GM12878 (cell line): ENCODE measurements at regions not wholly inside any gene's neighbourhood (a gene's known extent, or its start where the extent isn't known, plus 50 kb on each side); places are given as distances from the start of the nearest gene placed in this dataset.

Experiments
- ATAC-seq: fragments of 200-7000 bp; cut with Tn5 transposase; 3 replicates; pipeline ENCODE4 v1.9.1; 2020; ENCODE audit warnings: mild to moderate bottlenecking, moderate library complexity
- BruUV-seq: library from RNA; stranded (reverse); fragments of 400-500 nt; replicated peaks from 2 replicates; lab custom pipeline; 2021; lab: Mats Ljungman, UMichigan
- CTCF ChIA-PET: fragments of 300-600 bp; sonication (Branson Sonifier 250); formaldehyde crosslinking; extraction: SDS; loops from one replicate; lab custom pipeline; 2021; ENCODE audit warnings: inconsistent platforms; lab: Yijun Ruan, JAX
- POLR2A ChIA-PET: fragments of 350-600 bp; formaldehyde crosslinking; extraction: SDS; loops from one replicate; lab custom pipeline; 2021; ENCODE audit warnings: inconsistent platforms; lab: Charles Lee
- RAD21 ChIA-PET: fragments of 300-600 bp; sonication (Branson Sonifier 250); formaldehyde crosslinking; loops from one replicate; lab custom pipeline; 2023; ENCODE audit warnings: antibody characterized with exemption; ENCODE audit not compliant: unreplicated experiment; lab: Charles Lee
- SMC1A ChIA-PET: fragments of 300-600 bp; sonication (Branson Sonifier 250); formaldehyde crosslinking; loops from one replicate; lab custom pipeline; 2023; ENCODE audit not compliant: unreplicated experiment, uncharacterized antibody; lab: Charles Lee
- DNase-seq: peaks from one replicate; pipeline ENCODE4 v3.0.0-alpha.2; 2011; ENCODE audit warnings: low read depth, low spot score
- FAIRE-seq: peaks from 3 replicates; lab custom pipeline; 2011; peaks lifted over from hg19 to GRCh38; lab: Jason Lieb, UNC
- H2AFZ ChIP-seq: 2 replicates; pipeline ENCODE4 v1.6.0; 2011; ENCODE audit warnings: low read depth, low read length, control low read depth; ENCODE audit not compliant: control insufficient read depth
- H3K27ac ChIP-seq: 2 replicates; pipeline ENCODE4 v1.5.1; 2011; ENCODE audit warnings: control low read depth; ENCODE audit not compliant: control insufficient read depth, insufficient read depth
- H3K27me3 ChIP-seq, 2 experiments: replicated peaks in 1 of 2; 2 replicates each; pipeline versions ENCODE4 v1.6.0 to v1.6.1; 2011; ENCODE audit warnings: low read length in 1 of 2; ENCODE audit not compliant: control insufficient read depth in 2 of 2, insufficient read depth in 2 of 2
- H3K36me3 ChIP-seq, 2 experiments: 2 replicates each; pipeline ENCODE4 v1.5.1; 2011; ENCODE audit warnings: low read length in 1 of 2; ENCODE audit not compliant: control insufficient read depth in 2 of 2, insufficient read depth in 2 of 2
- H3K4me1 ChIP-seq: 2 replicates; pipeline ENCODE4 v1.6.1; 2011; ENCODE audit warnings: mild to moderate bottlenecking, low read length, moderate library complexity, mixed read lengths; ENCODE audit not compliant: control insufficient read depth, insufficient read depth
- H3K4me2 ChIP-seq: 2 replicates; pipeline ENCODE4 v1.6.0; 2011; ENCODE audit warnings: control low read depth; ENCODE audit not compliant: control insufficient read depth, insufficient read depth
- H3K4me3 ChIP-seq: fragments of 200-600 bp; sonication (generic); 2 replicates; pipeline ENCODE4 v1.5.1; 2016
- H3K79me2 ChIP-seq: 2 replicates; pipeline ENCODE4 v1.6.0; 2011; ENCODE audit warnings: low read length; ENCODE audit not compliant: control insufficient read depth, insufficient read depth
- H3K9ac ChIP-seq: 2 replicates; pipeline ENCODE4 v1.8.0; 2011; ENCODE audit warnings: low read length, control low read depth, mixed read lengths; ENCODE audit not compliant: control insufficient read depth, insufficient read depth
- H3K9me3 ChIP-seq: replicated peaks from 3 replicates; pipeline ENCODE4 v1.5.1; 2011; ENCODE audit warnings: mild to moderate bottlenecking, low read length; ENCODE audit not compliant: control insufficient read depth, insufficient read depth
- H4K20me1 ChIP-seq: 2 replicates; pipeline ENCODE4 v1.6.0; 2011; ENCODE audit not compliant: control insufficient read depth, insufficient read depth
- BRCA1 ChIP-seq: IDR thresholded peaks from 2 replicates; pipeline ENCODE4 v1.6.1; 2011; ENCODE audit warnings: low read depth, low read length, improper control_type of control experiment
- EGR1 ChIP-seq, 2 experiments: IDR thresholded peaks; 1 replicate in 1 of 2; 2 replicates in 1 of 2; pipeline ENCODE4 v1.6.1; 2011 to 2012; ENCODE audit warnings: low read depth in 2 of 2, low read length in 2 of 2, borderline replicate concordance in 1 of 2, mild to moderate bottlenecking in 1 of 2, moderate library complexity in 1 of 2
- EZH2 ChIP-seq: IDR thresholded peaks from 2 replicates; pipeline ENCODE4 v1.6.1; 2012; ENCODE audit warnings: low read depth, mild to moderate bottlenecking, control low read depth, inconsistent platforms, low read length, borderline replicate concordance; ENCODE audit not compliant: control insufficient read depth
- GABPA ChIP-seq: IDR thresholded peaks from 2 replicates; pipeline ENCODE4 v1.6.1; 2014; ENCODE audit warnings: antibody characterized with exemption, low read depth, mild to moderate bottlenecking, inconsistent platforms
- NFYB ChIP-seq: IDR thresholded peaks from 2 replicates; pipeline ENCODE4 v1.6.1; 2011; ENCODE audit warnings: low read depth, mild to moderate bottlenecking, low read length, improper control_type of control experiment, moderate library complexity; ENCODE audit not compliant: insufficient read depth
- PAX5 ChIP-seq: IDR thresholded peaks from 2 replicates; pipeline ENCODE4 v1.6.1; 2011; ENCODE audit warnings: low read depth, low read length, borderline replicate concordance
- RELB ChIP-seq: fragments of 450-650 bp; IDR thresholded peaks from 2 replicates; pipeline ENCODE4 v1.6.1; 2017; ENCODE audit warnings: low read depth, mild to moderate bottlenecking, moderate library complexity
- STAT1 ChIP-seq: fragments of 450-650 bp; conservative IDR thresholded peaks from 2 replicates; pipeline ENCODE4 v1.6.1; 2014; ENCODE audit warnings: antibody characterized with exemption, mild to moderate bottlenecking
- TBL1XR1 ChIP-seq: IDR thresholded peaks from 2 replicates; pipeline ENCODE4 v1.6.1; 2012; ENCODE audit warnings: low read depth, low read length, improper control_type of control experiment
- TCF3 ChIP-seq: IDR thresholded peaks from 2 replicates; pipeline ENCODE4 v1.6.1; 2012; ENCODE audit warnings: low read depth, mild to moderate bottlenecking, low read length, borderline replicate concordance; ENCODE audit not compliant: insufficient read depth
- WGBS: methylation state at CpG from one replicate; pipeline ENCODE4 v1.1.6; 2016; ENCODE audit warnings: low lambda C conversion rate; ENCODE audit not compliant: insufficient replicate concordance, insufficient coverage; ENCODE audit errors: missing lambda C conversion rate; 5-methylcytosine and 5-hydroxymethylcytosine counted together
- in situ Hi-C: fragments of 300-500 bp; cut with MboI; formaldehyde crosslinking; loops from 9 replicates; pipeline ENCODE4 v1.14.3; 2018; ENCODE audit warnings: mixed read lengths
- intact Hi-C: fragments of 100-400 bp; cut with micrococcal nuclease; formaldehyde crosslinking; loops from one replicate; pipeline ENCODE4 v1.14.2; 2022; ENCODE audit not compliant: unreplicated experiment
- TF ChIP-seq, protein P1 (sequence below): IDR thresholded peaks from 2 replicates; pipeline ENCODE4 v1.6.1; 2011; ENCODE audit warnings: mild to moderate bottlenecking, low read depth, low read length, moderate library complexity; ENCODE audit not compliant: insufficient replicate concordance

DNA sequence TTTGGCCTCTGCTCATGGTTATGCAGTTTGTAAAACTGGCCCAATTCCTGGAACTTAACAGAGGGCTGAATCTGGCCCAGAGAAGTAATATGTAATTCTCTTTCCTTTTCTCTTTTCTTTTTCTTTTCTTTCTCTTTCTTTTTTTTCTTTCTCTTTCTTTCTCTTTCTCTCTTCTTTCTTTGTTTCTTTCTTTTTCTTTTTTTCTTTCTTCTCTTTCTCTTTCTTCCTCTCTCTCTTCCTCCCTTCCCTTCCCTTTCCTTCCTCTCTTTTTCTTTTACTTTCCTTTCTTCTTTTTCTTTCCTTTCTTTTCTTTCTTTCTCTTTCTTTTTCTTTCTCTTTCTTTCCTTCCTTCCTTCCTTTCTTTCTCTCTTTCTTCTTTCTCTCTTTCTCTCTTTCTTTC, 88.8 kb upstream of the SLITRK5 start:
- Histone ChIP-seq H3K79me2 (no peaks in the 10 kb centered on the region), H3K4me1 (no peaks in the 10 kb centered on the region), H2AFZ (no peak overlapping the region), H3K36me3 (no peaks in the 10 kb centered on the region), H3K4me2 (no peak overlapping the region), H3K27me3 (no peaks in the 10 kb centered on the region), H3K27ac (no peak overlapping the region), H3K9ac (no peak overlapping the region), H4K20me1 (no peaks in the 10 kb centered on the region), H3K9me3 (no peaks in the 10 kb centered on the region), H3K4me3 (no peak overlapping the region)
- ChIA-PET CTCF (no interaction called here), POLR2A (no interaction called here), RAD21 (no interaction called here), SMC1A (no interaction called here)
- intact Hi-C loops (no loop called here), in situ Hi-C loops (no loop called here)
- FAIRE-seq (no peak), ATAC-seq (no peak), DNase-seq (no peak)
- TF ChIP-seq TCF3 (no peak), RELB (no peak), NFYB (no peak), TBL1XR1 (no peak)
- TF ChIP-seq, protein P1, sequence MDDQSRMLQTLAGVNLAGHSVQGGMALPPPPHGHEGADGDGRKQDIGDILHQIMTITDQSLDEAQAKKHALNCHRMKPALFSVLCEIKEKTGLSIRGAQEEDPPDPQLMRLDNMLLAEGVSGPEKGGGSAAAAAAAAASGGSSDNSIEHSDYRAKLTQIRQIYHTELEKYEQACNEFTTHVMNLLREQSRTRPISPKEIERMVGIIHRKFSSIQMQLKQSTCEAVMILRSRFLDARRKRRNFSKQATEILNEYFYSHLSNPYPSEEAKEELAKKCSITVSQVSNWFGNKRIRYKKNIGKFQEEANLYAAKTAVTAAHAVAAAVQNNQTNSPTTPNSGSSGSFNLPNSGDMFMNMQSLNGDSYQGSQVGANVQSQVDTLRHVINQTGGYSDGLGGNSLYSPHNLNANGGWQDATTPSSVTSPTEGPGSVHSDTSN = no peak
- BruUV-seq = no TSS peak

GRCh38 chr13:87590518-87590917, 80.7 kb upstream of the SLITRK5 start:
- Histone ChIP-seq H3K4me3 (no peak overlapping the region), H3K9me3 (no peaks in the 10 kb centered on the region)
- intact Hi-C loops = no loop called here
- CTCF ChIA-PET = no interaction called here
- no TSS peak for BruUV-seq
- no peak for DNase-seq
- no peak for FAIRE-seq
- no peak for TF ChIP-seq GABPA
- no peak for TF ChIP-seq PAX5
- no peak for TF ChIP-seq STAT1
- no peak for TF ChIP-seq BRCA1
- no peak for TF ChIP-seq EZH2
- no peak for TF ChIP-seq EGR1 (IDR thresholded peaks at IDR 0.05; ENCODE audit: borderline replicate concordance in 1 of 2, low read depth in 2 of 2, low read length in 2 of 2)
- TF ChIP-seq, all 136 proteins: peak for 0
- no peak for ATAC-seq
- H3K9ac ChIP-seq = no peak overlapping the region
- no peak overlapping the region for H3K27ac ChIP-seq
- in situ Hi-C loops = no loop called here
- no peaks in the 10 kb centered on the region for H3K4me1 ChIP-seq
- no peak overlapping the region for H2AFZ ChIP-seq
- no peaks in the 10 kb centered on the region for H4K20me1 ChIP-seq
- RAD21 ChIA-PET = interaction anchor here (1.3 kb wide), 1 partner anchor 13 kb away, joined by 3 read pairs; no protein-coding TSS in a partner anchor
- no peaks in the 10 kb centered on the region for H3K27me3 ChIP-seq
- SMC1A ChIA-PET = no interaction called here
- 28% methylated on average over 1 of the region's 1 CpG for WGBS
- no peaks in the 10 kb centered on the region for H3K36me3 ChIP-seq
- POLR2A ChIA-PET = no interaction called here
- no peak overlapping the region for H3K4me2 ChIP-seq
- no peaks in the 10 kb centered on the region for H3K79me2 ChIP-seq
